Body of pancreas (tissue), 4 donors: ENCODE measurements at regions not wholly inside any gene's neighbourhood (a gene's known extent, or its start where the extent isn't known, plus 50 kb on each side); places are given as distances from the start of the nearest gene placed in this dataset.

ENCODE experiments used
- POLR2A ChIP-seq, 3 donors: fragments of 450-650 bp; IDR thresholded peaks; one replicate each; pipeline ENCODE4 v1.6.1; 2016; ENCODE audit warnings: antibody characterized with exemption in 3 of 3, mild to moderate bottlenecking in 2 of 3
- TF ChIP-seq, protein P1 (sequence below), 7 experiments: fragments of 450-650 bp in 4 of 7; fragments of 200-600 bp in 3 of 7; sonication (generic) in 3 of 7; IDR thresholded peaks; one replicate each; pipeline ENCODE4 v1.5.1; 2016 to 2019; ENCODE audit warnings: antibody characterized with exemption in 7 of 7

- TF ChIP-seq, protein P1, sequence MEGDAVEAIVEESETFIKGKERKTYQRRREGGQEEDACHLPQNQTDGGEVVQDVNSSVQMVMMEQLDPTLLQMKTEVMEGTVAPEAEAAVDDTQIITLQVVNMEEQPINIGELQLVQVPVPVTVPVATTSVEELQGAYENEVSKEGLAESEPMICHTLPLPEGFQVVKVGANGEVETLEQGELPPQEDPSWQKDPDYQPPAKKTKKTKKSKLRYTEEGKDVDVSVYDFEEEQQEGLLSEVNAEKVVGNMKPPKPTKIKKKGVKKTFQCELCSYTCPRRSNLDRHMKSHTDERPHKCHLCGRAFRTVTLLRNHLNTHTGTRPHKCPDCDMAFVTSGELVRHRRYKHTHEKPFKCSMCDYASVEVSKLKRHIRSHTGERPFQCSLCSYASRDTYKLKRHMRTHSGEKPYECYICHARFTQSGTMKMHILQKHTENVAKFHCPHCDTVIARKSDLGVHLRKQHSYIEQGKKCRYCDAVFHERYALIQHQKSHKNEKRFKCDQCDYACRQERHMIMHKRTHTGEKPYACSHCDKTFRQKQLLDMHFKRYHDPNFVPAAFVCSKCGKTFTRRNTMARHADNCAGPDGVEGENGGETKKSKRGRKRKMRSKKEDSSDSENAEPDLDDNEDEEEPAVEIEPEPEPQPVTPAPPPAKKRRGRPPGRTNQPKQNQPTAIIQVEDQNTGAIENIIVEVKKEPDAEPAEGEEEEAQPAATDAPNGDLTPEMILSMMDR (IDR thresholded peaks at IDR 0.05) = no peak
- no peak for TF ChIP-seq POLR2A (IDR thresholded peaks at IDR 0.05)
Measured at GRCh38 chr15:35746121-35746520, 200.2 kb upstream of the DPH6 start.
